H1 (cell line): ENCODE measurements at regions not wholly inside any gene's neighbourhood (a gene's known extent, or its start where the extent isn't known, plus 50 kb on each side); places are given as distances from the start of the nearest gene placed in this dataset.
A peak's percentile ranks its signal among the peaks of the same experiment; 100 is the strongest.

ENCODE experiments used
- CTCF ChIA-PET: fragments of 300-600 bp; sonication (Branson Sonifier 250); formaldehyde crosslinking; loops from one replicate; lab custom pipeline; 2021; ENCODE audit not compliant: partially characterized antibody; lab: Charles Lee
- POLR2A ChIA-PET: fragments of 300-600 bp; sonication (Branson Sonifier 250); formaldehyde crosslinking; loops from one replicate; lab custom pipeline; 2021; ENCODE audit warnings: inconsistent platforms; ENCODE audit not compliant: partially characterized antibody; lab: Charles Lee
- DNase-seq, 2 experiments: peaks; one replicate each; pipeline versions ENCODE4 v3.0.0 to v3.0.0-alpha.2; 2010 to 2022; ENCODE audit warnings: low spot score in 2 of 2, low read depth in 1 of 2, mixed read lengths in 1 of 2
- FAIRE-seq: peaks from 2 replicates; lab custom pipeline; 2011; peaks lifted over from hg19 to GRCh38; lab: Jason Lieb, UNC
- H2AFZ ChIP-seq: 2 replicates; pipeline ENCODE4 v1.8.1; 2012; ENCODE audit warnings: low read length, inconsistent platforms
- H2AK5ac ChIP-seq: 2 replicates; pipeline ENCODE4 v1.6.1; 2013; ENCODE audit warnings: low read depth, low read length
- H2BK120ac ChIP-seq: replicated peaks from 2 replicates; pipeline ENCODE3; 2013; ENCODE audit warnings: low read depth, low read length, inconsistent platforms
- H2BK12ac ChIP-seq: 2 replicates; pipeline ENCODE4 v1.6.1; 2013; ENCODE audit warnings: low read depth, low read length
- H2BK15ac ChIP-seq: 2 replicates; pipeline ENCODE4 v1.6.1; 2013; ENCODE audit warnings: low read length
- H2BK20ac ChIP-seq: 2 replicates; pipeline ENCODE4 v1.6.1; 2013; ENCODE audit warnings: low read length
- H2BK5ac ChIP-seq: 2 replicates; pipeline ENCODE4 v1.6.1; 2013; ENCODE audit warnings: low read depth, low read length
- H3K14ac ChIP-seq: 2 replicates; pipeline ENCODE4 v1.6.1; 2013; ENCODE audit warnings: inconsistent platforms; ENCODE audit not compliant: insufficient read length
- H3K18ac ChIP-seq: 2 replicates; pipeline ENCODE4 v1.6.1; 2013; ENCODE audit warnings: low read length; ENCODE audit errors: extremely low read depth
- H3K23ac ChIP-seq: 2 replicates; pipeline ENCODE4 v1.6.1; 2013; ENCODE audit warnings: inconsistent platforms; ENCODE audit not compliant: insufficient read length
- H3K23me2 ChIP-seq: 2 replicates; pipeline ENCODE4 v1.6.1; 2013; ENCODE audit warnings: low read depth, low read length
- H3K27ac ChIP-seq: 2 replicates; pipeline ENCODE4 v1.6.1; 2011; ENCODE audit warnings: low read depth, low read length, inconsistent platforms
- H3K27me3 ChIP-seq, 4 experiments: replicated peaks in 1 of 4; 1 replicate in 1 of 4; 2 replicates in 3 of 4; pipeline versions ENCODE4 v1.6.1 to v1.8.1; 2011 to 2013; ENCODE audit warnings: low read length in 3 of 4, mild to moderate bottlenecking in 3 of 4, inconsistent platforms in 2 of 4, mixed read lengths in 2 of 4, moderate library complexity in 1 of 4; ENCODE audit not compliant: control insufficient read depth in 3 of 4, insufficient read depth in 3 of 4; ENCODE audit errors: extremely low read depth in 1 of 4
- H3K36me3 ChIP-seq, 4 experiments: 2 replicates each; pipeline versions ENCODE4 v1.6.1 to v1.8.1; 2011 to 2013; ENCODE audit warnings: mild to moderate bottlenecking in 4 of 4, low read length in 3 of 4, moderate library complexity in 2 of 4, control low read depth in 1 of 4, inconsistent platforms in 1 of 4; ENCODE audit not compliant: insufficient read depth in 4 of 4, control insufficient read depth in 2 of 4
- H3K4ac ChIP-seq: replicated peaks from 2 replicates; pipeline ENCODE3; 2013; ENCODE audit warnings: low read length, low read depth, mixed read lengths, inconsistent platforms; ENCODE audit not compliant: insufficient read length
- H3K4me1 ChIP-seq, 4 experiments: replicated peaks in 1 of 4; 1 replicate in 1 of 4; 2 replicates in 3 of 4; pipeline versions ENCODE4 v1.6.1 to v1.8.1; 2011 to 2013; ENCODE audit warnings: low read length in 3 of 4, inconsistent platforms in 2 of 4, mixed read lengths in 1 of 4; ENCODE audit not compliant: insufficient read depth in 4 of 4, control insufficient read depth in 3 of 4
- H3K4me2 ChIP-seq, 2 experiments: 2 replicates each; pipeline versions ENCODE4 v1.6.1 to v1.8.1; 2011 to 2013; ENCODE audit warnings: low read depth in 2 of 2, low read length in 2 of 2, control low read depth in 1 of 2, inconsistent platforms in 1 of 2, mild to moderate bottlenecking in 1 of 2; ENCODE audit not compliant: insufficient read depth in 1 of 2
- H3K4me3 ChIP-seq, 4 experiments: fragments of 200-600, 300-600 bp in 1 of 4; sonication (generic), shearing (Covaris generic), sonication (Bioruptor Twin) in 1 of 4; 2 replicates each; pipeline versions ENCODE4 v1.5.1 to v1.8.1; 2011 to 2016; ENCODE audit warnings: low read length in 4 of 4, low read depth in 3 of 4, control low read depth in 2 of 4, inconsistent platforms in 2 of 4, mild to moderate bottlenecking in 2 of 4, mixed read lengths in 1 of 4, moderate library complexity in 1 of 4; ENCODE audit not compliant: insufficient read depth in 2 of 4; ENCODE audit errors: extremely low read depth in 1 of 4
- H3K56ac ChIP-seq: replicated peaks from 2 replicates; pipeline ENCODE3; 2013; ENCODE audit warnings: low read depth, mild to moderate bottlenecking, mixed read lengths, low read length, inconsistent platforms; ENCODE audit not compliant: insufficient read length
- H3K79me1 ChIP-seq: 2 replicates; pipeline ENCODE4 v1.6.1; 2013; ENCODE audit warnings: low read depth, low read length, control low read depth
- H3K79me2 ChIP-seq, 2 experiments: 2 replicates each; pipeline versions ENCODE4 v1.6.1 to v1.8.1; 2012 to 2013; ENCODE audit warnings: low read length in 2 of 2, mild to moderate bottlenecking in 2 of 2, inconsistent platforms in 1 of 2; ENCODE audit not compliant: insufficient read depth in 2 of 2, control insufficient read depth in 1 of 2
- H3K9ac ChIP-seq, 4 experiments: replicated peaks in 1 of 4; 1 replicate in 1 of 4; 2 replicates in 3 of 4; pipeline versions ENCODE4 v1.6.1 to v1.8.1; 2011 to 2013; ENCODE audit warnings: low read depth in 3 of 4, low read length in 3 of 4, control low read depth in 2 of 4, mild to moderate bottlenecking in 2 of 4, moderate library complexity in 2 of 4, inconsistent platforms in 1 of 4; ENCODE audit errors: extremely low read depth in 1 of 4
- H3K9me3 ChIP-seq, 2 experiments: 2 replicates each; pipeline versions ENCODE4 v1.6.1 to v1.8.1; 2012 to 2013; ENCODE audit warnings: mild to moderate bottlenecking in 2 of 2, moderate library complexity in 2 of 2, control low read depth in 1 of 2, inconsistent platforms in 1 of 2, low read depth in 1 of 2, low read length in 1 of 2, mixed read lengths in 1 of 2; ENCODE audit not compliant: insufficient read depth in 2 of 2
- H4K20me1 ChIP-seq, 2 experiments: replicated peaks in 1 of 2; 2 replicates each; pipeline versions ENCODE3 to v1.8.1; 2011 to 2013; ENCODE audit warnings: inconsistent platforms in 2 of 2, low read length in 2 of 2, mild to moderate bottlenecking in 1 of 2; ENCODE audit not compliant: insufficient read depth in 2 of 2, control insufficient read depth in 1 of 2
- H4K5ac ChIP-seq: 2 replicates; pipeline ENCODE4 v1.6.1; 2013; ENCODE audit warnings: low read length, low read depth, mixed read lengths, inconsistent platforms; ENCODE audit not compliant: insufficient read length
- H4K8ac ChIP-seq: 2 replicates; pipeline ENCODE4 v1.8.0; 2013; ENCODE audit warnings: mild to moderate bottlenecking, moderate library complexity, low read length, inconsistent platforms; ENCODE audit not compliant: insufficient read depth; ENCODE audit errors: extremely low read depth
- H4K91ac ChIP-seq: replicated peaks from 2 replicates; pipeline ENCODE3; 2013; ENCODE audit warnings: low read length, mixed read lengths, inconsistent platforms; ENCODE audit not compliant: insufficient read length
- CBX5 ChIP-seq: fragments of 300-800, 300-1000 bp; sonication (generic); IDR thresholded peaks from 2 replicates; pipeline ENCODE4 v1.7.1; 2016; ENCODE audit warnings: antibody characterized with exemption, low read length, low read depth
- CEBPB ChIP-seq: IDR thresholded peaks from 2 replicates; pipeline ENCODE4 v1.6.1; 2012; ENCODE audit warnings: low read depth, low read length
- CHD1 ChIP-seq: IDR thresholded peaks from 2 replicates; pipeline ENCODE4 v1.6.1; 2012; ENCODE audit warnings: low read depth, low read length, improper control_type of control experiment
- GABPA ChIP-seq: IDR thresholded peaks from 2 replicates; pipeline ENCODE4 v1.6.1; 2011; ENCODE audit warnings: mild to moderate bottlenecking, low read length, moderate library complexity, borderline replicate concordance; ENCODE audit not compliant: insufficient read depth
- JUN ChIP-seq: IDR thresholded peaks from 2 replicates; pipeline ENCODE4 v1.6.1; 2011; ENCODE audit warnings: low read depth, mild to moderate bottlenecking, improper control_type of control experiment, low read length
- KDM1A ChIP-seq: fragments of 200-600, 300-600 bp; sonication (generic); IDR thresholded peaks from 2 replicates; pipeline ENCODE4 v1.7.1; 2016; ENCODE audit warnings: mild to moderate bottlenecking, low read length, borderline replicate concordance
- NANOG ChIP-seq: IDR thresholded peaks from 2 replicates; pipeline ENCODE4 v1.6.1; 2011; ENCODE audit warnings: low read length, low read depth, mild to moderate bottlenecking, inconsistent platforms; ENCODE audit not compliant: insufficient read depth, poor library complexity, severe bottlenecking
- POU5F1 ChIP-seq: IDR thresholded peaks from 2 replicates; pipeline ENCODE4 v1.6.1; 2011; ENCODE audit warnings: low read depth, mild to moderate bottlenecking, low read length, moderate library complexity
- WGBS, 2 experiments: shearing (Covaris generic) in 1 of 2; methylation state at CpG; one replicate each; pipeline versions ENCODE4 v1.1.6 to v1.1.7; 2013 to 2015; ENCODE audit warnings: low lambda C conversion rate in 2 of 2, mixed read lengths in 2 of 2, inconsistent platforms in 1 of 2, low coverage in 1 of 2, missing lambda C conversion rate in 1 of 2; ENCODE audit not compliant: insufficient replicate concordance in 2 of 2, insufficient coverage in 1 of 2, insufficient read length in 1 of 2; ENCODE audit errors: extremely low coverage in 1 of 2, missing lambda C conversion rate in 1 of 2; 5-methylcytosine and 5-hydroxymethylcytosine counted together

GRCh38 chr16:87093804-87094555 lies 223.2 kb downstream of the C16orf95 start:
- Histone ChIP-seq H4K8ac (no peak overlapping the region), H3K4me3 (no peak overlapping the region), H3K79me2 (no peaks in the 10 kb centered on the region), H2BK5ac (no peak overlapping the region), H3K9ac (no peak overlapping the region), H2AFZ (no peak overlapping the region), H4K20me1 (no peaks in the 10 kb centered on the region), H3K18ac (peak overlapping the region; percentile 75), H3K79me1 (no peaks in the 10 kb centered on the region), H3K23ac (no peak overlapping the region), H3K4me2 (peak overlapping the region in 1 of 2 experiments; percentile 22; a peak in 1 of 4 replicates), H3K56ac (no peak overlapping the region), H3K9me3 (no peaks in the 10 kb centered on the region), H2BK12ac (0 out of 2 replicates have a peak overlapping the region, but pooled peaks have one; percentile 33), H3K27ac (no peak overlapping the region), H3K4me1 (peaks cover 0 to 11% (median 5%) of the 10 kb centered on the region in 4 experiments; a peak in 5 of 7 replicates), H4K5ac (no peak overlapping the region), H3K4ac (no peak overlapping the region), H3K27me3 (no peaks in the 10 kb centered on the region; a peak in 1 of 7 replicates), H2BK20ac (no peak overlapping the region), H3K23me2 (no peaks in the 10 kb centered on the region), H2AK5ac (no peak overlapping the region), H3K36me3 (no peaks in the 10 kb centered on the region), H2BK120ac (no peak overlapping the region), H4K91ac (peak overlapping the region; percentile 56), H3K14ac (no peak overlapping the region), H2BK15ac (no peak overlapping the region)
- CTCF ChIA-PET = interaction anchor here (1.0 to 1.2 kb wide), 2 partner anchors 17 to 18 kb away, joined by 3 to 5 read pairs; no protein-coding TSS in a partner anchor
- FAIRE-seq (no peak), DNase-seq (no peak)
- POLR2A ChIA-PET = no interaction called here
- 86% methylated on average over 18 of the region's 18 CpGs; no CpG with 5 or more reads in 1 of the 2 experiments for WGBS, 2 experiments
- no peak for TF ChIP-seq GABPA
- TF ChIP-seq NANOG = no peak
- TF ChIP-seq CEBPB = no peak
- no peak for TF ChIP-seq KDM1A
- TF ChIP-seq JUN = no peak
- TF ChIP-seq POU5F1 = no peak
- TF ChIP-seq CBX5 = no peak
- no peak for TF ChIP-seq CHD1
